ENCODE measurements at regions not wholly inside any gene's neighbourhood (a gene's known extent, or its start where the extent isn't known, plus 50 kb on each side); places are given as distances from the start of the nearest gene placed in this dataset.
"Not testable (repeated sequence)": the region's sequence is repeated elsewhere in the genome, so short reads cannot be mapped to it uniquely, and the experiment has no call there.

GRCh38 chr20:39725513-39725912, 763.4 kb downstream of the DHX35 start:
- DNase-seq, result not testable (repeated sequence)

GRCh38 chr20:39719293-39719692, 757.1 kb downstream of the DHX35 start:
- DNase-seq, result no peak

DNA sequence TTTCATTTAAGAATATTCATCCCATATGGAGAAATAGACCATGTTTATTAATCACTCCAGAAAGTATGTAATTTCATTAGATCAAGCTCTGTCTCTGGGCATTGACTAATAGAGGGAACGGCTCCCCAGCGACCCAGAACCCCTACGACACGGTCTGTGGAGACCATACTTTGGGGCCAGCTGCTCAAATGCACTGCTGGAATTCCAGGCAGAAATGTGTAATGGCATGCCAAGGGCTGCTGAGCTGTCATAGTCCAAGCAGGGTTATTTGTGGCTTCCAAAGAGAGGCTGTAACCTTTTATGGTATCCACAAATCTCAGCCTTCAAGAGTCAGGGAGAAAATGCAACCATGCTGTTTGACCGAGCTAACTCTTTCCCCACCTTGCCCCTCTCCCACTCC, 755.8 kb downstream of the DHX35 start:
- no peak for DNase-seq

- no peak for DNase-seq
Observed at GRCh38 chr20:39716796-39717341, 754.7 kb downstream of the DHX35 start.

DNA sequence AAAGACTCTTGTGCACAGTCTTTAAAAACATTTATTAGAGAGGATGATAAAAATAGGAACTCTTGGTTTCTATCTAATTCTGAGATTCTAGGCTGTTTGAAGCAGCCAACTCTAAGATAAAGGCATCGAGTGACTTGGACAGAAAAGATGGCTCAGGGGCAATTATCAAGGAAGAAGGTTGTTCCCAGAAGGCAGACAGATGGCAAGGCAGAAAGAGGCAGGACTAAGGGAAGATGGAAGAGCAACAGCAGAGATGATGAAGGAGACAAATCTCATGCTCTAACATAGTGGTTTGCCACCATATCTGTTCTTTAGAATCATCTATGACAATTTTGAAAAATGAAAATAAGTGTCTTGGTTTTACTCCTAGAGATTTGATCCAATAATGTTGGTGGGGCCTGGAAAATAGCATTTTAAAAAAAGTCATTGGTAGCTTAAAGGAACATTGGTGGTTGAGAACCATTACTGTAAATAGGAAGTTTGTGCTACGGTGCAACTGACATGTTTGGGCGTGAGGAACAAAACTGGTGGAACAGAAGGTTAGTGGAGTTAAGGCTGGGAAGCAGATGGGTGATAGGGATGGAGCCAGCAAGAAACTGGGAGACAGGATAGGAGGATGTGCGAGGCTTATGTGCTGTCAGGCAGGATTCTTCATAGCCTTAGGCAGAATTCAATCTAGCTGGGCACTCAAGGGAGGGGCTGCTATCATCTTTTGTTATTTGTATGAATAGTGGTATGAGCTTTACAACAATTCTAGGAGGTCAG, 751.1 kb downstream of the DHX35 start:
- no peak for DNase-seq

- DNase-seq, result peak; percentile 60
Observed at GRCh38 chr20:39706184-39706663, 744.1 kb downstream of the DHX35 start.

DNA sequence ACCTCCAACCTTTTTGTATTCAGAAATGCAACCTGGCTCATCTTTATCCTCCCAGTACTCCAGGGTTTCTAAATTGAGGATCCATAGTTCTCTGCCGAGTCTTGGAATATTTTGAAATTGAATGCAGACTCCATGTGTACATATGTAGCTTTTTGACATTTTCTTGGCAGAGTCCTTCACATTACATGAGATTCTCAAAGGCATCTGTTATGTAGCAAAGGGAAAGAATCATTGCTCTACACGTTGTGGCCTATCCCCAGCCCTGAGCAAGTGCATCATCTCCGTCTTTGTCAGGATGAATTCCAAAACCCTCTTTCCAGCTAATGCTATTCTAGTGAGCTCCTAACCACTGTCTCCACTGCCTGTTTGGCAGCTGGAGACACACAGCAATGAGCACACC, 742.9 kb downstream of the DHX35 start:
- no peak for DNase-seq

DNA sequence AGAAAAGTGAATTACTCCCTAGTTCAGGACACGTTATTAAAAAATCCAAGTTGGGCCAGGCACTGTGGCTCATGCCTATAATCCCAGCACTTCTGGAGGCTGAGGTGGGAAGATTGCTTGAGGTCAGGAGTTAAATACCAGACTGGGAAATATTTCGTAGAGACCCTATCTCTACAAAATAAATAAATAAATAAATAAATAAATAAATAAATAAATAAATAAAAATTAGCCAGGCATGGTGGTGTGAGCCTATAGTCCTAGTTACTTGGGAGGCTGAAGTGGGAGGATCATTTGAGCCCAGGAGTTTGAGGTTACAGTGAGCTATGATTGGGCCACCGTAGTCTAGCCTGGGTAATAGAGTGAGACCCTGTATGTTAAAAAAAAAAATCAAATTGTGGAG, 741.2 kb downstream of the DHX35 start:
- DNase-seq, result not testable (repeated sequence)

DNA sequence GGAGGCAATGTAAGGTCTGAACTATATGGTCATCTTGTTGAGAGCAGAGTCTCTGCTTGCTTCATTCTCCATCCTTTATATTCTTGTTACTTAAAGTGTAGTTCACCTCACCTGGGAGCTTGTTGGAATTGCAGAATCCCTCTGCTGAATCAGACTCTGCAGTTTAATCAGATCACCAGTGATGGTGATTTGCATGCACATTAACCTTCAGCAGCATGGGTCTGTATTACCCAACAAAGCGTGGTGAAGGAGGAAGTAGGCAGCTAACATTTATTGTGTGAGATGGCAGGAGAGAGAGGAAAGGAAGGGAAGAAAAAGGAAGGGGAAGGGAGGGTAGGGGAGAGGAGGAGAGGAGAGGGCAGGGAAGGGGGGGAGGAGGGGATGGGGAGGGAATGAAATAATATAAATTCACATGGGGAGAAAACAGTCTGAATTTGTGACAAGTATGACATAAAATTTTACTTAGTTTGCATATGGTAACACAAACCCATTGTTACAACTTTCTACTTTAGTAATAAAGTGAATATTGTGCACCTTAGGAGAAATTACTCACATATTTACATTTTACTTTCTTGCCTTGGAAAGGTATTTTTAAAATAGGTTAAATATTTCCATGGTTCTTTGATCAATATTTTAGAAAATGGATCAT, 740.7 kb downstream of the DHX35 start:
- no peak for DNase-seq

- DNase-seq, result no peak
Observed at GRCh38 chr20:39700528-39700927, 738.4 kb downstream of the DHX35 start.

DNA sequence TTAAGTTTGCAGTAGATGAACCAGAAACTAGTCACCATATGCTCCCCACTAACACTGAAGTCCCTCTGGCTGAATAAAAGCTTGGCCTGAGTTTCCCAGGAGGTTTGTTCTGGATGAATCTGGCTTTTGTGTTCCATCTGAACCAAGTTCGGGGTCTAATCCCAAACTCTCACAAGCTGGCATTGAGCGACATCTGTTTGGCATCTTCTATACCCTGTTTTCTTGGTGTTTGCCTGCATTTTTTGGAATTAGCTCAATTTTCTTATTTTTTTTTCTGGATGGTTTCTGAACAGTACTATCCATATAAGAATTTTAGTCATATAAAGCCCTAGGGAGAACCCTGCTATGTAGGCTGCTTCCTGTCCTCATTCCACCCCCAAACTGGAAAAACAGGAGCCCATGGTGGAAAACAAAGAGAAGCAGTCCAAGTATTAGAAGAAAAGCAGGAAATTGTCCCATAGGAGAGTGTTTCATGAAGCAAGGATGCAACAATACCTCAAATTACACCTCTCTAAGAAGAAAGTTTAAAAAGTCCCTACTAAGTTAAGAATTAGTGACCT, 737.1 kb downstream of the DHX35 start:
- DNase-seq, result no peak

DNA sequence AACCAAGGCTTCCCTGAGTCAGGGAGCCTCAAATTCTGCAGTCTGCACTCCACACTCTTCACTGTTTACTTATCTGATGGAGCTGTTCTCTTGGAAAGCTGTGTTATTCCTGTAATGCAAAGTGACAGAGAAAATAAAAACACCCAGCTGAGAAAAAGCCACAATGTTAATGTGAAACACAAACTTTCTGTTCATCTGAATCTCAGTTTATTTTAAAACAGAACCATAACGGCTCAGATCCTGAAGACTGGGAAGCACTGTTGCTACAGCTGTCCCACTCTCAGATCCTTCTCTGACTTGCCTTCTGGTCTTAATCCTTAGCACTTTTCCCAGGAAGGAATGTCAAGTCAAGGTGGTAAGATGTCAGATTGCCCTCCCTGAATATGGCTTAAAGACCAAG, 736.6 kb downstream of the DHX35 start:
- DNase-seq, result no peak

DNA sequence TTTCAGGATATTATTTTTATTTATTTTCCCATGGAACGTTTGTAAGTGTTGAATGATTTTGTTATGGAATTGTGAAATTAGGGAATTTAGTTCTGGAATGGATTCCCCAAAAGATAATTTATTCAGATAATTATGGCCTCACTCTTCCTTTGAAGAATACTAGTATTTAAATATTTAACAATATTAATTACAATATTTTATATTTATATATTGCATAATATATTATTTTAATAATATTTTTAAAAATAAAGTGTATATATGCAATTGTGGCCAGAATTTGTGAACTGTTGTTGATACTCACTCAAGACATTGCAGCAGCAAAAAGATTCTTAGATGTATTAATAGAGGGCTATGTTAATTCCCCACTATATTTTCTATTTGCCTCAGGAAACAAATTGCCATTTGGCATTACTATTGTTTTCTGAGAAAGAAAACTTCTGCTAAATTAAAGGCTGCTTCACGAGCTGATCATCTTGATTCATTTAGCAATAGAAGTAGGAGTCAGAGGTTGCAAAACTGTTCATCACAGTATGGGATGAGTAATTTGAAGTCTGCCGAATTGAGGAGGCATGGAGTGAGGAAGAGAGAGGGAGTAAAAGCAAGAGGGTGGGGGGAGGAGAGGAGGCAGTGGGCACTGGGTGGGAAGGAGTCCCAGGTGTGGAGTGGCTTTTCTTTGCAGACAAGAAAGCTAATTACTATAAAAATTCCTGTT, 729.2 kb downstream of the DHX35 start:
- no peak for DNase-seq

GRCh38 chr20:39676857-39677391, 714.8 kb downstream of the DHX35 start:
- DNase-seq, result no peak

- no peak for DNase-seq
Observed at GRCh38 chr20:39676241-39676640, 714.1 kb downstream of the DHX35 start.

DNA sequence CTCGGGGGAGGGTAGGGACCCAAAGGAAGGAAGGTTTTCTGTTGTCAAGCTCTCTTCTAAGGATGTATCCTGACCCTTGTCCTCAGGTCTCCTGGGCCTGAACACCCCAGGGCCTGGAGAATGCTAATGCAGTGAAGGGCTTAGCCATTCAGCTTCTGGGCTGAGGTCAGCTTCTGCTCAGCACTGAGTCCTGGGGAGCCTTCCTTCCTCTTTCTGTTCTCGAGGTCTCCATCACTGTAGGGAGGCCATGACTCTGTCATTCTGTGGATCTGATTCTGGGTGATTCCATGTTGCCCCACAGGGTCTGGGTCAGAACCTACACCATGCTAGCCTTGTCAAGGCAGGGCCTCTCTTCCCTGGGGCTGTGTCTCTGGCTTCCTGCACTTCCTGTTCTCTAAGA, 712.7 kb downstream of the DHX35 start:
- no peak for DNase-seq

GRCh38 chr20:39670988-39671387, 708.8 kb downstream of the DHX35 start:
- no peak for DNase-seq

GRCh38 chr20:39669659-39670058, 707.5 kb downstream of the DHX35 start:
- DNase-seq, result no peak

GRCh38 chr20:39668038-39668437, 705.9 kb downstream of the DHX35 start:
- no peak for DNase-seq

DNA sequence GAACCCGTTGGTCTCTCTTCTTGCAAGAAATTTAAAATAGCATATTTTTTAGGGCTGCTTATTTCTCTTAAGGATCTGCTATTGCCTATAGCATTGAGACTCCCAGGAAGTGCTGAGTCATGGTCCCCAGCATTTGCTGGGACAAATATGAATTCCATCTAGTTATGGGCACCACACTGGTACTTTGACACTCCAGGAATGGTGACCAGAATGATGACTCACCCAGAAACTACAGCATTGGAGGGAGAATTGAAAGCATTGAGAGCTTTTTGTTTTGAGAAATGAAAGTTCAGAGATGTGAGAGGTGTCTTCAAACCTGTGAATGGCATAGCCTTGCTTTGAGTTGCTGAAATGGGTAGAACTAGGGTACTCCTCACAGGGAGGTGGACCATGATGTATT, 699.7 kb downstream of the DHX35 start:
- no peak for DNase-seq

- no peak for DNase-seq
Observed at GRCh38 chr20:39660965-39661364, 698.8 kb downstream of the DHX35 start.

DNA sequence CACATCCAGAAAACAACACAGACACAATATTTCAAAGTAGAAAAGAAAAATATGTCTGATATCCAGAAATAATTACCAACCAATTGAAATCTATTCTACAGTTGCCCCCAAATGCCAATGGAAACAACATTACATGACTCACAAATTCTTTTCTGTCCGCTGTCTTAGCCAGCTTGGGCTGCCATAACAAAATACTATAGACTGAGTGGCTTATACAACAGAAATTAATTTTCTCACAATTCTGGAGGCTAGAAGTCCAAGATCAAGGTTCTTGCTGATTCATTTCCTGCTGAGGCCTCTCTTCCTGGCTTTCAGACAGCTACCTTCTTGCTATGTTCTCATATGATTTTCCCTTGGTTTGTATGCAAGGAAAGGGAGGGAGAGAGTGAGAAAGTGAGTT, 698.1 kb downstream of the DHX35 start:
- DNase-seq, result no peak
